HepG2 (cell line): ENCODE measurements at regions not wholly inside any gene's neighbourhood (a gene's known extent, or its start where the extent isn't known, plus 50 kb on each side); places are given as distances from the start of the nearest gene placed in this dataset.

Source experiments
- ATAC-seq: fragments of 200-7000 bp; cut with Tn5 transposase; 3 replicates; pipeline ENCODE4 v1.9.1; 2020; ENCODE audit warnings: mild to moderate bottlenecking, moderate library complexity
- BruUV-seq: library from RNA; stranded (reverse); fragments of 400-500 nt; replicated peaks from 2 replicates; lab custom pipeline; 2021; lab: Mats Ljungman, UMichigan
- CTCF ChIA-PET: fragments of 300-600 bp; formaldehyde crosslinking; extraction: SDS; loops from one replicate; lab custom pipeline; 2021; ENCODE audit warnings: low total read pairs, inconsistent platforms, low intra/inter-chr PET ratio; lab: Yijun Ruan, JAX
- POLR2A ChIA-PET: fragments of 350-600 bp; sonication (Branson Sonifier 250); formaldehyde crosslinking; loops from one replicate; lab custom pipeline; 2020; ENCODE audit warnings: antibody characterized with exemption, inconsistent platforms; lab: Yijun Ruan, JAX
- DNase-seq: peaks from one replicate; pipeline ENCODE4 v3.0.0-alpha.2; 2015; ENCODE audit warnings: low spot score
- FAIRE-seq: peaks from 3 replicates; lab custom pipeline; 2011; peaks lifted over from hg19 to GRCh38; lab: Jason Lieb, UNC
- H2AFZ ChIP-seq: one replicate; pipeline ENCODE4 v1.6.1; 2011; ENCODE audit warnings: low read length, inconsistent platforms
- H3K27ac ChIP-seq: fragments of 300-600 bp; 3 replicates; pipeline ENCODE4 v1.8.0; 2011; ENCODE audit warnings: mixed run types, mild to moderate bottlenecking, mixed read lengths, low read length, inconsistent platforms; ENCODE audit not compliant: insufficient read depth; ENCODE audit errors: extremely low read length
- H3K27me3 ChIP-seq, 2 experiments: fragments of 200-600 bp in 1 of 2; 2 replicates in 1 of 2; 3 replicates in 1 of 2; pipeline versions ENCODE4 v1.6.0 to v1.8.0; 2011; ENCODE audit warnings: low read length in 2 of 2, mild to moderate bottlenecking in 2 of 2, moderate library complexity in 2 of 2, inconsistent platforms in 1 of 2; ENCODE audit not compliant: insufficient read depth in 2 of 2, control insufficient read depth in 1 of 2
- H3K36me3 ChIP-seq, 2 experiments: fragments of 200-600 bp in 1 of 2; replicated peaks in 1 of 2; 2 replicates in 1 of 2; 3 replicates in 1 of 2; pipeline versions ENCODE4 v1.5.1 to v1.8.0; 2011; ENCODE audit warnings: low read length in 2 of 2, inconsistent platforms in 1 of 2; ENCODE audit not compliant: insufficient read depth in 2 of 2, control insufficient read depth in 1 of 2
- H3K4me1 ChIP-seq: 2 replicates; pipeline ENCODE4 v1.5.1; 2012; ENCODE audit warnings: low read length, inconsistent platforms; ENCODE audit not compliant: insufficient read depth
- H3K4me2 ChIP-seq: 2 replicates; pipeline ENCODE4 v1.6.0; 2011; ENCODE audit warnings: low read depth, low read length, inconsistent platforms
- H3K4me3 ChIP-seq, 3 experiments: fragments of 200-600 bp in 1 of 3; sonication (generic), shearing (Covaris generic) in 1 of 3; replicated peaks in 1 of 3; 2 replicates each; pipeline ENCODE4 v1.5.1; 2011 to 2016; ENCODE audit warnings: low read length in 3 of 3, inconsistent platforms in 2 of 3, low read depth in 2 of 3, mild to moderate bottlenecking in 2 of 3, control low read depth in 1 of 3, mixed read lengths in 1 of 3; ENCODE audit not compliant: insufficient read depth in 1 of 3
- H3K79me2 ChIP-seq: one replicate; pipeline ENCODE4 v1.6.1; 2011; ENCODE audit warnings: low read length, inconsistent platforms; ENCODE audit not compliant: insufficient read depth
- H3K9ac ChIP-seq: 2 replicates; pipeline ENCODE4 v1.6.0; 2011; ENCODE audit warnings: mild to moderate bottlenecking, low read depth, low read length, inconsistent platforms; ENCODE audit not compliant: insufficient read depth
- H3K9me3 ChIP-seq: 2 replicates; pipeline ENCODE4 v1.5.1; 2012; ENCODE audit warnings: mild to moderate bottlenecking, low read length
- H4K20me1 ChIP-seq: 2 replicates; pipeline ENCODE4 v1.6.0; 2011; ENCODE audit warnings: inconsistent platforms, mild to moderate bottlenecking, low read length, moderate library complexity; ENCODE audit not compliant: insufficient read depth
- BRD4 ChIP-seq: sonication (generic); formaldehyde crosslinking; IDR thresholded peaks from 2 replicates; pipeline ENCODE4 v1.4.0; 2020; ENCODE audit warnings: missing genetic modification reagents
- CERS6 ChIP-seq: sonication (generic); formaldehyde crosslinking; IDR thresholded peaks from 2 replicates; pipeline ENCODE4 v1.5.0; 2020; ENCODE audit warnings: missing genetic modification reagents
- DBP ChIP-seq: sonication (generic); formaldehyde crosslinking; IDR thresholded peaks from 2 replicates; pipeline ENCODE4 v1.4.0; 2020; ENCODE audit warnings: missing genetic modification reagents; ENCODE audit errors: not compliant biosample characterization
- DR1 ChIP-seq: sonication (generic); formaldehyde crosslinking; IDR thresholded peaks from 2 replicates; pipeline ENCODE4 v1.8.0; 2021; ENCODE audit warnings: mild to moderate bottlenecking, missing genetic modification reagents, inconsistent platforms
- ETV6 ChIP-seq: sonication (generic); formaldehyde crosslinking; conservative IDR thresholded peaks from 2 replicates; pipeline ENCODE4 v1.4.0; 2020; ENCODE audit warnings: missing genetic modification reagents
- JUND ChIP-seq: sonication (generic); formaldehyde crosslinking; IDR thresholded peaks from 2 replicates; pipeline ENCODE4 v1.8.0; 2022; ENCODE audit warnings: mild to moderate bottlenecking, missing genetic modification reagents
- KMT2A ChIP-seq: sonication (generic); formaldehyde crosslinking; IDR thresholded peaks from 2 replicates; pipeline ENCODE4 v1.4.0; 2020; ENCODE audit warnings: missing genetic modification reagents
- NCOA1 ChIP-seq: sonication (generic); formaldehyde crosslinking; IDR thresholded peaks from 2 replicates; pipeline ENCODE4 v1.9.0; 2021; ENCODE audit warnings: missing genetic modification reagents
- PHF8 ChIP-seq: sonication (generic); formaldehyde crosslinking; IDR thresholded peaks from 2 replicates; pipeline ENCODE4 v1.5.0; 2020; ENCODE audit warnings: missing genetic modification reagents
- SKIL ChIP-seq: sonication (generic); formaldehyde crosslinking; IDR thresholded peaks from 2 replicates; pipeline ENCODE4 v1.8.0; 2022; ENCODE audit warnings: missing genetic modification reagents, mild to moderate bottlenecking, moderate library complexity, borderline replicate concordance
- SMC3 ChIP-seq: IDR thresholded peaks from 2 replicates; pipeline ENCODE4 v1.6.1; 2011; ENCODE audit warnings: low read length, improper control_type of control experiment
- TGIF2 ChIP-seq: IDR thresholded peaks from 2 replicates; pipeline ENCODE4 v1.6.1; 2016; ENCODE audit warnings: control low read depth, missing compliant biosample characterization
- WIZ ChIP-seq: sonication (generic); formaldehyde crosslinking; IDR thresholded peaks from 2 replicates; pipeline ENCODE4 v1.5.1; 2020; ENCODE audit warnings: mild to moderate bottlenecking, missing genetic modification reagents
- ZBTB34 ChIP-seq: sonication (generic); formaldehyde crosslinking; IDR thresholded peaks from 2 replicates; pipeline ENCODE4 v1.8.0; 2022; ENCODE audit warnings: mild to moderate bottlenecking, missing genetic modification reagents
- ZBTB39 ChIP-seq: sonication (generic); formaldehyde crosslinking; IDR thresholded peaks from 2 replicates; pipeline ENCODE4 v1.5.0; 2020; ENCODE audit warnings: missing genetic modification reagents
- ZNF101 ChIP-seq: sonication (generic); formaldehyde crosslinking; IDR thresholded peaks from 2 replicates; pipeline ENCODE4 v1.4.0; 2020; ENCODE audit warnings: mild to moderate bottlenecking, low read depth, missing genetic modification reagents, borderline replicate concordance
- ZNF335 ChIP-seq: sonication (generic); formaldehyde crosslinking; IDR thresholded peaks from 2 replicates; pipeline ENCODE4 v1.4.0; 2020; ENCODE audit warnings: missing genetic modification reagents
- ZNF782 ChIP-seq: sonication (generic); formaldehyde crosslinking; IDR thresholded peaks from 2 replicates; pipeline ENCODE4 v1.4.0; 2020; ENCODE audit warnings: missing genetic modification reagents, mild to moderate bottlenecking, borderline replicate concordance
- WGBS: methylation state at CpG from one replicate; pipeline ENCODE4 v1.1.6; 2017; ENCODE audit warnings: low lambda C conversion rate; 5-methylcytosine and 5-hydroxymethylcytosine counted together
- in situ Hi-C: cut with HindIII; loops from 2 replicates; pipeline ENCODE4 v1.10.0; 2017; ENCODE audit warnings: low pct_unique_long_range_greater_than_20kb; ENCODE audit not compliant: extremely low pct_ligation_motif_present
- intact Hi-C: fragments of 100-400 bp; cut with micrococcal nuclease; formaldehyde crosslinking; loops from one replicate; pipeline ENCODE4 v1.10.0; 2022; ENCODE audit not compliant: unreplicated experiment

GRCh38 chr1:87706203-87706602 lies 377.5 kb downstream of the LMO4 start (continued):
- TF ChIP-seq DBP, result no peak
- no peak for TF ChIP-seq WIZ (CRISPR knock-in tag)
- no peak for TF ChIP-seq JUND
- no peak for TF ChIP-seq ZNF101 (CRISPR knock-in tag)

- Histone ChIP-seq H3K36me3 (no peaks in the 10 kb centered on the region), H2AFZ (no peak overlapping the region), H3K9ac (no peak overlapping the region), H3K27me3 (peaks cover 0 to 1% of the 10 kb centered on the region in 2 experiments; a peak in 1 of 5 replicates), H3K4me1 (no peaks in the 10 kb centered on the region), H3K27ac (no peak overlapping the region), H3K79me2 (no peaks in the 10 kb centered on the region), H3K4me3 (no peak overlapping the region), H4K20me1 (no peaks in the 10 kb centered on the region), H3K9me3 (peaks cover 7% of the 10 kb centered on the region), H3K4me2 (no peak overlapping the region)
- intact Hi-C loops, result no loop called here
- WGBS, result 2% methylated on average over 5 of the region's 5 CpGs
- ATAC-seq (no peak), FAIRE-seq (no peak), DNase-seq (no peak)
- CTCF ChIA-PET, result no interaction called here
- in situ Hi-C loops, result no loop called here
- POLR2A ChIA-PET, result no interaction called here
- BruUV-seq, result no TSS peak
- TF ChIP-seq BRD4 (CRISPR knock-in tag) (no peak), ZBTB39 (CRISPR knock-in tag) (no peak), ETV6 (CRISPR knock-in tag) (no peak), KMT2A (CRISPR knock-in tag) (no peak), TGIF2 (no peak), PHF8 (CRISPR knock-in tag) (no peak), ZNF782 (no peak), NCOA1 (CRISPR knock-in tag) (no peak), ZNF335 (CRISPR knock-in tag) (no peak), SKIL (no peak), ZBTB34 (CRISPR knock-in tag) (no peak), SMC3 (no peak), DR1 (CRISPR knock-in tag) (no peak), CERS6 (CRISPR knock-in tag) (no peak)
These were observed 378.1 kb downstream of the LMO4 start for GRCh38 chr1:87706779-87707228.
